HG03460 (cell line): ENCODE measurements at regions not wholly inside any gene's neighbourhood (a gene's known extent, or its start where the extent isn't known, plus 50 kb on each side); places are given as distances from the start of the nearest gene placed in this dataset.
"Not testable (repeated sequence)": the region's sequence is repeated elsewhere in the genome, so short reads cannot be mapped to it uniquely, and the experiment has no call there.

Source experiments
- ATAC-seq: cut with Tn5 transposase; IDR thresholded peaks from one replicate; pipeline ENCODE4 v1.9.1; 2021; ENCODE audit not compliant: unreplicated experiment

GRCh38 chr2:187862715-187863114 lies 308.5 kb upstream of the TFPI start:
- ATAC-seq = no peak

- no peak for ATAC-seq
These were observed 310.8 kb upstream of the TFPI start for GRCh38 chr2:187865025-187865424.

- no peak for ATAC-seq
These were observed 312.9 kb upstream of the TFPI start for GRCh38 chr2:187867165-187867564.

GRCh38 chr2:187869195-187869594 lies 315.0 kb upstream of the TFPI start:
- ATAC-seq = no peak

- no peak for ATAC-seq
These were observed 317.3 kb upstream of the TFPI start for GRCh38 chr2:187871506-187871905.

GRCh38 chr2:187873132-187873531 lies 318.9 kb upstream of the TFPI start:
- ATAC-seq = no peak

- no peak for ATAC-seq
These were observed 320.6 kb upstream of the TFPI start for GRCh38 chr2:187874786-187875185.

- no peak for ATAC-seq
These were observed 321.3 kb upstream of the TFPI start for GRCh38 chr2:187875261-187876141.

- no peak for ATAC-seq
These were observed 322.3 kb upstream of the TFPI start for GRCh38 chr2:187876554-187876953.

- ATAC-seq = no peak
These were observed 323.2 kb upstream of the TFPI start for GRCh38 chr2:187877391-187877790.

GRCh38 chr2:187878112-187878511 lies 323.9 kb upstream of the TFPI start:
- no peak for ATAC-seq

GRCh38 chr2:187879491-187879890 lies 325.3 kb upstream of the TFPI start:
- ATAC-seq = no peak

GRCh38 chr2:187884003-187884402 lies 329.8 kb upstream of the TFPI start:
- no peak for ATAC-seq

- ATAC-seq = no peak
These were observed 336.5 kb upstream of the TFPI start for GRCh38 chr2:187890690-187891089.

- ATAC-seq = no peak
These were observed 345.8 kb upstream of the TFPI start for GRCh38 chr2:187900021-187900420.

GRCh38 chr2:187906021-187906420 lies 351.8 kb upstream of the TFPI start:
- ATAC-seq = no peak

- not testable (repeated sequence) for ATAC-seq
These were observed 356.7 kb upstream of the TFPI start for GRCh38 chr2:187910922-187911321.

GRCh38 chr2:187912950-187913349 lies 358.7 kb upstream of the TFPI start:
- ATAC-seq = no peak

- ATAC-seq = no peak
These were observed 361.6 kb upstream of the TFPI start for GRCh38 chr2:187915810-187916209.

- ATAC-seq = no peak
These were observed 362.6 kb upstream of the TFPI start for GRCh38 chr2:187916799-187917198.

GRCh38 chr2:187917535-187917934 lies 363.3 kb upstream of the TFPI start:
- no peak for ATAC-seq

GRCh38 chr2:187918996-187919821 lies 365.0 kb upstream of the TFPI start:
- no peak for ATAC-seq
